ENCODE measurements at regions not wholly inside any gene's neighbourhood (a gene's known extent, or its start where the extent isn't known, plus 50 kb on each side); places are given as distances from the start of the nearest gene placed in this dataset.

- Histone ChIP-seq H3K27me3 (replicated peaks; ENCODE audit: insufficient read depth) (no peaks in the 10 kb centered on the region), H3K9me3 (no peaks in the 10 kb centered on the region), H3K4me1 (replicated peaks) (no peaks in the 10 kb centered on the region), H3K4me3 (no peak overlapping the region), H3K36me3 (no peaks in the 10 kb centered on the region), H3K27ac (no peak overlapping the region)
- WGBS: 40% methylated on average over 1 of the region's 1 CpG
- DNase-seq (ENCODE audit: low spot score): no peak
- no peak for TF ChIP-seq CTCF (IDR thresholded peaks at IDR 0.05)
- TF ChIP-seq POLR2A (IDR thresholded peaks at IDR 0.05): no peak
- TF ChIP-seq POLR2AphosphoS5 (IDR thresholded peaks at IDR 0.05): no peak
- intact Hi-C loops (cut with DNase I): no loop called here
Observed at GRCh38 chr4:114417214-114417613, 181.4 kb upstream of the UGT8 start.

- no peak for DNase-seq (ENCODE audit: low spot score)
- Histone ChIP-seq H3K9me3 (no peaks in the 10 kb centered on the region), H3K4me1 (replicated peaks) (no peaks in the 10 kb centered on the region), H3K4me3 (no peak overlapping the region), H3K27ac (no peak overlapping the region), H3K27me3 (replicated peaks; ENCODE audit: insufficient read depth) (no peaks in the 10 kb centered on the region), H3K36me3 (no peaks in the 10 kb centered on the region)
- intact Hi-C loops (cut with DNase I): no loop called here
- no peak for TF ChIP-seq POLR2AphosphoS5 (IDR thresholded peaks at IDR 0.05)
- no peak for TF ChIP-seq POLR2A (IDR thresholded peaks at IDR 0.05)
- no peak for TF ChIP-seq CTCF (IDR thresholded peaks at IDR 0.05)
- 95% methylated on average over 4 of the region's 4 CpGs for WGBS
Observed at GRCh38 chr4:114420069-114420468, 178.5 kb upstream of the UGT8 start.

GRCh38 chr4:114423582-114423981 lies 175.0 kb upstream of the UGT8 start:
- no peaks in the 10 kb centered on the region for H3K27me3 ChIP-seq (replicated peaks; ENCODE audit: insufficient read depth)
- no peak for TF ChIP-seq POLR2A (IDR thresholded peaks at IDR 0.05)
- TF ChIP-seq CTCF (IDR thresholded peaks at IDR 0.05): no peak
- no peak for TF ChIP-seq POLR2AphosphoS5 (IDR thresholded peaks at IDR 0.05)
- WGBS: 81% methylated on average over 3 of the region's 3 CpGs
- no peak overlapping the region for H3K4me3 ChIP-seq
- intact Hi-C loops (cut with DNase I): no loop called here
- H3K9me3 ChIP-seq: no peaks in the 10 kb centered on the region
- no peaks in the 10 kb centered on the region for H3K4me1 ChIP-seq (replicated peaks)
- no peaks in the 10 kb centered on the region for H3K36me3 ChIP-seq
- no peak for DNase-seq (ENCODE audit: low spot score)
- no peak overlapping the region for H3K27ac ChIP-seq

GRCh38 chr4:114435116-114435515 lies 163.5 kb upstream of the UGT8 start:
- H3K27me3 ChIP-seq (replicated peaks; ENCODE audit: insufficient read depth): no peaks in the 10 kb centered on the region
- DNase-seq (ENCODE audit: low spot score): no peak
- intact Hi-C loops (cut with DNase I): no loop called here
- H3K4me3 ChIP-seq: no peak overlapping the region
- no peaks in the 10 kb centered on the region for H3K9me3 ChIP-seq
- H3K4me1 ChIP-seq (replicated peaks): no peaks in the 10 kb centered on the region
- H3K36me3 ChIP-seq: no peaks in the 10 kb centered on the region
- WGBS: 80% methylated on average over 1 of the region's 1 CpG
- TF ChIP-seq POLR2A (IDR thresholded peaks at IDR 0.05) (no peak), POLR2AphosphoS5 (IDR thresholded peaks at IDR 0.05) (no peak), CTCF (IDR thresholded peaks at IDR 0.05) (no peak)
- H3K27ac ChIP-seq: no peak overlapping the region

- no peaks in the 10 kb centered on the region for H3K9me3 ChIP-seq
- no peak for TF ChIP-seq POLR2A (IDR thresholded peaks at IDR 0.05)
- no peak for TF ChIP-seq CTCF (IDR thresholded peaks at IDR 0.05)
- TF ChIP-seq POLR2AphosphoS5 (IDR thresholded peaks at IDR 0.05): no peak
- no peaks in the 10 kb centered on the region for H3K4me1 ChIP-seq (replicated peaks)
- no peaks in the 10 kb centered on the region for H3K27me3 ChIP-seq (replicated peaks; ENCODE audit: insufficient read depth)
- no peak overlapping the region for H3K4me3 ChIP-seq
- no peak overlapping the region for H3K27ac ChIP-seq
- H3K36me3 ChIP-seq: no peaks in the 10 kb centered on the region
- intact Hi-C loops (cut with DNase I): no loop called here
- 80% methylated on average over 3 of the region's 3 CpGs for WGBS
- DNase-seq (ENCODE audit: low spot score): no peak
Observed at GRCh38 chr4:114442856-114443255, 155.8 kb upstream of the UGT8 start.
